ENCODE measurements at regions not wholly inside any gene's neighbourhood (a gene's known extent, or its start where the extent isn't known, plus 50 kb on each side); places are given as distances from the start of the nearest gene placed in this dataset.
"Not testable (repeated sequence)": the region's sequence is repeated elsewhere in the genome, so short reads cannot be mapped to it uniquely, and the experiment has no call there.

DNA sequence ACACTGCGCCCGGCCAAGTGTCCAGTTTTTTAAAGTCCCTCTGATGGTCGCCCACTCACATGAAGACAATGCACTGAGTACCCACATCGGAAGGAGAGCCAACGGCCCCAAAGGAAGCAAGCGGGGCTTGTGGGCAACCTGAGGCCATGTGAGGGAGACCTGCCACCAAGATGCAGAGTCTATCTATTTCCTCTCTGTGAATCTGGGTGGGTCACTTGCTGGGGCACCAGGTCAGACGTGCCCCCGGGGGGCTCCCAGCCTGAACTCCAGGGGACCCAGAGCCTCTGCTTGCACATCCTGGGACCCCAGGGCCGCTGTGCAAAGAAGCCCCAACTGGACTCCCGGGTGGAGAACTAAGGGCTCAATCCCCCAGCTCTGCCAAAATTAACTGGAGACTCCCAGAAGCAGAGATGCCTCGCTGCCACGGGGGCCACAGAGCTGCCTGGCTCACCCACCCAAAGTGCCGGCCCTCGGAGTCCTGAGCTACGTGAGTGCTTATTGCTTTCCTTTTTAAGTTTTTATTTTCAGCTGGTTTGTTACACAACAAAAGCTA is 106.4 kb downstream of the BRD1 start:
- DNase-seq: no peak

- DNase-seq: no peak
These were observed 107.3 kb downstream of the BRD1 start for GRCh38 chr22:49720279-49720959.

- no peak for DNase-seq
These were observed 108.6 kb downstream of the BRD1 start for GRCh38 chr22:49719046-49719445.

GRCh38 chr22:49718396-49718795 is 109.3 kb downstream of the BRD1 start:
- no peak for DNase-seq

GRCh38 chr22:49717322-49717919 is 110.3 kb downstream of the BRD1 start:
- DNase-seq: no peak

DNA sequence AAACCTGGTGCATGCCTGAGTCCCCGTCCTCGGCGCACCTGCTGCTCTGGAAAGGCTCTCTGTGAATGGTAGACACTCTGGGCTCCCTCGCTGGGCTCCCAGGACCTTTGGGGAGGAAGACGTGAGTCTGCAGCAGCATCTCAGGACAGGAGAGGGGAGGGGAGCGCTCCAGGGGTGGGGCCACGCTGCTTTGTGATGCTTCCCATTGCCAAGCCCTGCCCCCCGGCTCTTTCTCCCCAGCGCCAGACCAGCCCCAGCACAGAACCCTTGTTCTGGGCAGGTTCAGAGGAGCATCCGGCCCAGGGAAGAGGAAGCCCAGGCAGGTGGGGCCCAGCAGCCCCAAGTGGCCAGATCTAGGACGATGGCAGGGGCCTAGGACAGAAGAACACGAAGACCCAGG is 111.2 kb downstream of the BRD1 start:
- no peak for DNase-seq

GRCh38 chr22:49715450-49715849 is 112.2 kb downstream of the BRD1 start:
- no peak for DNase-seq

GRCh38 chr22:49713003-49713402 is 114.7 kb downstream of the BRD1 start:
- DNase-seq: no peak

GRCh38 chr22:49712195-49712791 is 115.4 kb downstream of the BRD1 start:
- no peak for DNase-seq

DNA sequence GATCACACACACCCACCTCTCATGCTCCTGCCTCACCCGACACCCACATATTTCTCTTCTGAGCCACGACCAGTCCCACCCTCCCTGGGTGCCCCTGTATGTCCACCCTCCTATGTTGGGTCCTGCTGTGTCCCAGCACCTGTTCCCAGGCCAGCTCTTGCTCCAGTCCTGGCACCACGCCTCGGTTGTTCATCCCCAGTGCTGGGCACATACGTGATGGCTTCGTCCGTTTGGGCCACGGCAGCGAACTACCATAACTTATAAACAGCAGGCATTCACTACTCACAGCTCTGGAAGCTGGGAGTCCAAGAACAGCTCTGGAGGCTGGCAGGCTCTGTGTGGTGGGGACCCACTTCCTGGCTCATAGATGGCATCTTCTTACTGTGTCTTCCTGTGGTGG is 116.9 kb downstream of the BRD1 start:
- no peak for DNase-seq

DNA sequence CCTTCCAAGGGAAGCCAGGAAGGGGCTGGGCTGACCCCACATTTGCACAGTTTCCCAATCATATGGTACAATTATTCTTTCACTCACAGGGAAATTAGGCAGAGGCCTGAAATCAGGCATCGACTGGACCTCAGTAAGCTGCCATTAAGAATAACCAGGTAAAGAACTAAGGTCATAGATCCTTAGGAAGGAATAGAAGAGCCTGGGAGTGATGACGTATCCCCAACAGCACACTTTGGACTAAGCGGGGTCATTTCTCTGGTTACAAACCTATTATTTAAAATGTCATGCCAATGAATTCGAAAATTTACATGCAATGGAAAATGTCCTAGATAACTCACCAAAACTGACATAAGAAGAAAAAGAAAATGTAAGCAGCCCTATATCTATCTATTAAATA is 118.2 kb downstream of the BRD1 start:
- no peak for DNase-seq

DNA sequence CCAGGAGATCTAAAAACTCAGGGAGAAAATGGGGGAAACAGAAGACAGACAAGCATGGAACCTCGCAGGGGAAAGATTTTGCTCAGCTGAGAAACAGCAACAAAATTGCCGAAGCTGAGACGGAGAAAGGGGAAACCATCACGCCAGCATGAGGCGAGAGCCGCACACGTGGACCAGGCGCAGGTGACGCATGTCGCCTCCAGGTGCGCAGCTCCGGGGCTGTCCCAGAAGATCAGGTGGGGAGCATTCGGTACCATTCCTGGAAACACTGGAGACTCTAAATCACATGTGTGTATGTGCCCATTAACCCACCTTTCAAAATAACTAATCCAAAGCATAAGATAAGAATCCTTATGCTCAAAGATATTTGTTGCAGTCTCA is 121.7 kb downstream of the BRD1 start:
- DNase-seq: no peak

DNA sequence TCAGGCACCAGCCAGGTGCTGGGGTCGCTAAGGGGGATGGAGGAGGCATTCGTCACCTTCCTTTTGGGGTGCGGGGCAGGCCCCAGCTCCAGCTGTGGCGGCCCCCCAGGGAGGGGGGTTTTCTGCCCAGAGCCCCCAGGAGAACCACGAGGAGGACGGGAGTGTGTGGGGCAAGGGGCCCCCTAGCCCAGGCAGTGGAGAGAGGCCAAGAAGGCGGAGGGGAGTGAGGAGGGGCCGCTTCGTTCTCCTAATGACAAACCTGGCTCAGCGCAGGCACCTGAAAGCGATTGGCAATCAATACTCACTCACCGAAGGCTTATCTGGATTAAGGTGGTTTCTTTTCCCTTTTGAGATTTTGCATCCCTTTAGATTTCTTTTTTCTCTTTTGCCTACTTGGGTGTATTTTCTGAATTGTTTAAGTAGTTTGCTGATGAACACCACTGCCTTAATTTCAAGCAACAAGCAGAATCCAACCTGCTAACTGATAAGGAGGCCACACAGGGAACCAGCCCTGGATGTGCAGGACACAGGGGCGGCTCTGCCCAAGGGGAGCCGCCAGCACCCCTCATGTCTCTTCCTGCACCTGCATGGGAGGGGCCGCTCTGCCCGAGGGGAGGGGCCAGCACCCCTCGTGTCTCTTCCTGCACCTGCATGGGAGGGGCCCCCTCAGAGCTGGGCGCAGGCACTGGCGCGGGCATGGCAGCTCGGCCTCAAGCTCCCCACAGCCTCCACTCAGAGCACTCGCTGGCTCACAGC is 122.3 kb downstream of the BRD1 start:
- no peak for DNase-seq

GRCh38 chr22:49704345-49705215 is 123.1 kb downstream of the BRD1 start:
- no peak for DNase-seq

- no peak for DNase-seq
These were observed 123.7 kb downstream of the BRD1 start for GRCh38 chr22:49703990-49704344.

DNA sequence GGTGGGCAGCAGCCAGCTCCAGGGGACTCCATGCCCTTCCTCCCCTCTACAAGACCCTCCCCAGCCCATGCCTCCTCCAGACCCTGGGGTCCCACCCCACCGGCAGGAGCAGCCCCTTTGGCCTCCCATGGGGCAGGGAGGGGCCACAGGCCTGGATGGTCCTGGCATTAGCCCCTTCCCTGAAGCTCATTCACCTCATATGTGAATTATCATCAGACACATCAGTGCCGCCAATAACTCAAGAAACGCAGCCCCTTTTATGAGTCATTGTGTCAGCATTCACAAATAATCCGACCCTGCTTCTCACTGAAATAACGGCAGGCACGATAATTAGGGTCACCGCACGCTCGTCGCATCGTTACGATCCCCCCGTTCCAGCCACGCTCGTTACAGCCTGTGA is 124.2 kb downstream of the BRD1 start:
- DNase-seq: no peak

GRCh38 chr22:49702068-49702397 is 125.6 kb downstream of the BRD1 start:
- no peak for DNase-seq

DNA sequence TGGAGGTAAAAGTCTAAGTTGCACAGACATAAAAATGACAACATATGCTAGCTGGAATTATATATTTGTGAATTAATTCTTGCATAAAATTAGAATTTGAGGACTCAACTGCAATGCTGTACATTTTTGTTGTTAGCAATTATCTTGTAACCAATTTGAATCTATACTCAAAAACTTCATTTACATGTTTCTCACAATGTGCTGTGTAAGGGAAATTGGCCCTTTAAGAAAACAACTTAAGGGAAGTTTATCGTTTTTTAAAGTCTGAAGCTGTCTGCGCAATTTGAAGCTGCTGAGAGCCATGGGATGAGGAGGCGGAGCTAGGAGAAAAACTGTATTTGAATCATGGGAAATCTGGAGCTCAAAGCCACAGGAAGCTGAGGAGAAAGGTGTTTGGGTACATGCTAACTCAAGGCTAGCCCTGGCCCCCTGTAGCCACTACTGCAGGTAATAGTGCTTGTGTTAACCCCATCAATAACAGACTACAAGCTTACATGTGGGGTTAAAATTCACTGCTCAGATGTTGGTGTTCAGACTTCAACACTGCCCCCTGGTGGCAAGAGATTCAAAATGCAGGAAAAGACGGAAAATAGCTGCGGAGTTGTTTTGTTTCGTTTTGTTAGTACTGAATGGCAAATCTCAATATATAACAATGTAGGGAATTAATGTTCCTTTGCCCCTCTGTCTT is 126.1 kb downstream of the BRD1 start:
- DNase-seq: no peak

DNA sequence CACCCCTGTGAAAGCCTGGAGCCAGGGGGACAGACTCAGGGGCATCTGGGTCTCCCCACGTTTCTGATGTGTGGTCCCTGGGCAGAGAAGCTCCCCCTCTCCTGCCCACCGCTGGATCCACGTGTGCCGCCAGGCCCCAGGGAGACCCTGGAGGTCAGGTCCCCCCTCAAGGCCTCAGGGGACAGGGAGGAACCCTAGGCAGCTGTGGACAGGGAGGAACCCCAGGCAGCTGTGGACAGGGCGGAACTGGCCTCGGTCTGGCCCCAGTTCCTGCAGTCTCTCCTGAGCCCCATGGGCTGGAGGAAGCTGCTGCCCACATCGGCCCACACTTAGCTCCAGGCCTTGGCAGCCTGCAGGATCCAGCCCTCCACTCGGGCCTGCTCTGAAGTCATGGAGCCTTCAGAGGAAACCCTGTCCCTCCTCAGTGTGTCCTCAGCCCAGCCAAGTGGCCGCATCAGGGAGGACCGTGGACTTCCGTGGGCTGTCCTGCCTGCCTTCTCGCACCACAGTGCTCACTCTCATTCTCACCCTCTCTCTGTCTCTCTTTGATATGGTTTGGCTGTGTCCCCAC is 127.7 kb downstream of the BRD1 start:
- DNase-seq: no peak

GRCh38 chr22:49699476-49699875 is 128.2 kb downstream of the BRD1 start:
- DNase-seq: no peak

- not testable (repeated sequence) for DNase-seq
These were observed 129.1 kb downstream of the BRD1 start for GRCh38 chr22:49698616-49699015.

GRCh38 chr22:49697047-49697446 is 130.6 kb downstream of the BRD1 start:
- DNase-seq: no peak
